Psoas muscle (tissue), 7 donors: ENCODE measurements at regions not wholly inside any gene's neighbourhood (a gene's known extent, or its start where the extent isn't known, plus 50 kb on each side); places are given as distances from the start of the nearest gene placed in this dataset.

Source experiments
- ATAC-seq, 4 donors: fragments of 200-7000 bp; cut with Tn5 transposase; one replicate each; pipeline ENCODE4 v1.9.1; 2020; ENCODE audit warnings: moderate library complexity in 3 of 4, mild to moderate bottlenecking in 2 of 4
- DNase-seq, 2 donors: peaks; one replicate each; pipeline ENCODE4 v3.0.0-alpha.2; 2020
- H3K27ac ChIP-seq: fragments of 200-600 bp; one replicate; pipeline ENCODE4 v1.8.0; 2022
- H3K27me3 ChIP-seq, 3 donors: fragments of 200-600 bp in 1 of 3; one replicate each; pipeline versions ENCODE4 v1.6.1 to v1.8.0; 2013 to 2022; ENCODE audit warnings: low read length in 2 of 3, mild to moderate bottlenecking in 2 of 3, moderate library complexity in 1 of 3; ENCODE audit not compliant: insufficient read depth in 3 of 3
- H3K36me3 ChIP-seq, 2 donors: fragments of 200-600 bp in 1 of 2; one replicate each; pipeline versions ENCODE4 v1.6.1 to v1.8.0; 2013 to 2022; ENCODE audit warnings: low read depth in 1 of 2, mild to moderate bottlenecking in 1 of 2, moderate library complexity in 1 of 2; ENCODE audit not compliant: insufficient read depth in 1 of 2
- H3K4me1 ChIP-seq: fragments of 200-600 bp; one replicate; pipeline ENCODE4 v1.8.0; 2022
- H3K4me3 ChIP-seq: fragments of 200-600 bp; one replicate; pipeline ENCODE4 v1.8.0; 2022; ENCODE audit warnings: mild to moderate bottlenecking
- H3K9me3 ChIP-seq: fragments of 200-600 bp; one replicate; pipeline ENCODE4 v1.8.0; 2022
- WGBS, 3 donors: extraction: QIAGEN DNeasy Blood & Tissue Kit; methylation state at CpG; one replicate each; pipeline versions ENCODE4 v1.1.6 to v1.1.7; 2013; 5-methylcytosine and 5-hydroxymethylcytosine counted together
- intact Hi-C, 2 donors: fragments of 100-400 bp; cut with DNase I; formaldehyde crosslinking; loops; one replicate each; pipeline versions ENCODE4 v1.11.0 to v1.14.2; 2022
- TF ChIP-seq, protein P1 (sequence below): fragments of 200-600 bp; IDR thresholded peaks from one replicate; pipeline ENCODE4 v1.8.0; 2022; ENCODE audit warnings: antibody characterized with exemption
- donor health status: healthy with polysubstance abuse.
- donor health status: DM: no; HTN: no; CAD: no; lungs with moderate emphysema.
- donor health status: Bipolar disorder and iron deficiency.
- donor health status: healthy.
- donor health status: DM: yes; HTN: yes; CAD: no.
- donor health status: DM: no; HTN: no; CAD: no.
- donor health status: DM: yes; HTN: yes; CAD: no.

- Histone ChIP-seq H3K4me3 (no peak overlapping the region), H3K27ac (no peak overlapping the region), H3K9me3 (no peaks in the 10 kb centered on the region), H3K27me3 (no peaks in the 10 kb centered on the region), H3K36me3 (no peaks in the 10 kb centered on the region), H3K4me1 (no peaks in the 10 kb centered on the region)
- 9 to 12% (median 11%) methylated on average over 3 of the region's 3 CpGs for WGBS, 3 donors
- TF ChIP-seq, protein P1, sequence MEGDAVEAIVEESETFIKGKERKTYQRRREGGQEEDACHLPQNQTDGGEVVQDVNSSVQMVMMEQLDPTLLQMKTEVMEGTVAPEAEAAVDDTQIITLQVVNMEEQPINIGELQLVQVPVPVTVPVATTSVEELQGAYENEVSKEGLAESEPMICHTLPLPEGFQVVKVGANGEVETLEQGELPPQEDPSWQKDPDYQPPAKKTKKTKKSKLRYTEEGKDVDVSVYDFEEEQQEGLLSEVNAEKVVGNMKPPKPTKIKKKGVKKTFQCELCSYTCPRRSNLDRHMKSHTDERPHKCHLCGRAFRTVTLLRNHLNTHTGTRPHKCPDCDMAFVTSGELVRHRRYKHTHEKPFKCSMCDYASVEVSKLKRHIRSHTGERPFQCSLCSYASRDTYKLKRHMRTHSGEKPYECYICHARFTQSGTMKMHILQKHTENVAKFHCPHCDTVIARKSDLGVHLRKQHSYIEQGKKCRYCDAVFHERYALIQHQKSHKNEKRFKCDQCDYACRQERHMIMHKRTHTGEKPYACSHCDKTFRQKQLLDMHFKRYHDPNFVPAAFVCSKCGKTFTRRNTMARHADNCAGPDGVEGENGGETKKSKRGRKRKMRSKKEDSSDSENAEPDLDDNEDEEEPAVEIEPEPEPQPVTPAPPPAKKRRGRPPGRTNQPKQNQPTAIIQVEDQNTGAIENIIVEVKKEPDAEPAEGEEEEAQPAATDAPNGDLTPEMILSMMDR: no peak
- peak in 1 of 2 donors; percentile 27 for DNase-seq
- ATAC-seq: peak; percentile 49 to 78 (median 64)
- intact Hi-C loops: no loop called here
Measured at GRCh38 chr3:124217542-124217941, 225.6 kb upstream of the ROPN1 start.

- TF ChIP-seq, protein P1: no peak
- Histone ChIP-seq H3K4me1 (no peaks in the 10 kb centered on the region), H3K9me3 (no peaks in the 10 kb centered on the region), H3K36me3 (no peaks in the 10 kb centered on the region), H3K4me3 (no peak overlapping the region), H3K27ac (no peak overlapping the region), H3K27me3 (no peaks in the 10 kb centered on the region)
- 54 to 60% (median 59%) methylated on average over 2 of the region's 2 CpGs for WGBS, 3 donors
- DNase-seq (no peak), ATAC-seq (no peak)
- intact Hi-C loops: no loop called here
Measured at GRCh38 chr3:124221422-124221821, 229.5 kb upstream of the ROPN1 start.

DNA sequence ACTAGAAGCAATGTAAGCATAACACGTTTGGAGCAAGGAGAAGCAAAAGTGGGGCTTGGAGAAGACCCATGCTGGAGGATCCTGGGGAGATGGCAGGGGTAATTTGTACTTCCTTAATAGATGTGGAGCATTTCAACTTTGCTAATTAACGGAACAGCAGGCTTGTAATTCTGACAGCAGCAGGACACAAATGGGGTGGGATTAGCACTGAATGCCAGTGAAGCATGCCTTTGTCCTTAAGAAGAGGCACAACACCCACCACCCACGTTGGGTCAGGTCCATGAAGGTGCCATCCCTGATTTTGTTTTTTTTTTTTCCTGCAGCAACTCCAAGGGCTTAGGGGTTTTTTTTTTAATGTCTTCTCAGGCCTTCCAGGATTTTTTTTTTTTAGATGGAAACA lies 231.9 kb upstream of the ROPN1 start:
- Histone ChIP-seq H3K9me3 (peaks cover 2% of the 10 kb centered on the region), H3K36me3 (no peaks in the 10 kb centered on the region), H3K27ac (no peak overlapping the region), H3K4me1 (no peaks in the 10 kb centered on the region), H3K27me3 (no peaks in the 10 kb centered on the region), H3K4me3 (no peak overlapping the region)
- intact Hi-C loops: no loop called here
- 65 to 69% (median 68%) methylated on average over 3 of the region's 3 CpGs for WGBS, 3 donors
- DNase-seq: no peak
- TF ChIP-seq, protein P1: no peak
- ATAC-seq: no peak

- peaks cover 2% of the 10 kb centered on the region for H3K9me3 ChIP-seq
- no peaks in the 10 kb centered on the region for H3K27me3 ChIP-seq
- intact Hi-C loops: no loop called here
- ATAC-seq: no peak
- H3K36me3 ChIP-seq: no peaks in the 10 kb centered on the region
- TF ChIP-seq, protein P1: no peak
- no peak overlapping the region for H3K27ac ChIP-seq
- H3K4me3 ChIP-seq: no peak overlapping the region
- DNase-seq: no peak
- WGBS, 3 donors: 85 to 92% (median 87%) methylated on average over 1 of the region's 1 CpG
- H3K4me1 ChIP-seq: no peaks in the 10 kb centered on the region
Measured at GRCh38 chr3:124227150-124227630, 235.3 kb upstream of the ROPN1 start.

- no peaks in the 10 kb centered on the region for H3K36me3 ChIP-seq
- ATAC-seq (no peak), DNase-seq (no peak)
- H3K9me3 ChIP-seq: peaks cover 2% of the 10 kb centered on the region
- no peaks in the 10 kb centered on the region for H3K27me3 ChIP-seq
- TF ChIP-seq, protein P1: no peak
- intact Hi-C loops: no loop called here
- H3K27ac ChIP-seq: no peak overlapping the region
- H3K4me3 ChIP-seq: no peak overlapping the region
- 81 to 91% (median 85%) methylated on average over 5 of the region's 5 CpGs for WGBS, 3 donors
- H3K4me1 ChIP-seq: no peaks in the 10 kb centered on the region
Measured at GRCh38 chr3:124229420-124229819, 237.5 kb upstream of the ROPN1 start.
